ENCODE measurements at regions not wholly inside any gene's neighbourhood (a gene's known extent, or its start where the extent isn't known, plus 50 kb on each side); places are given as distances from the start of the nearest gene placed in this dataset.
"Not testable (repeated sequence)": the region's sequence is repeated elsewhere in the genome, so short reads cannot be mapped to it uniquely, and the experiment has no call there.

DNA sequence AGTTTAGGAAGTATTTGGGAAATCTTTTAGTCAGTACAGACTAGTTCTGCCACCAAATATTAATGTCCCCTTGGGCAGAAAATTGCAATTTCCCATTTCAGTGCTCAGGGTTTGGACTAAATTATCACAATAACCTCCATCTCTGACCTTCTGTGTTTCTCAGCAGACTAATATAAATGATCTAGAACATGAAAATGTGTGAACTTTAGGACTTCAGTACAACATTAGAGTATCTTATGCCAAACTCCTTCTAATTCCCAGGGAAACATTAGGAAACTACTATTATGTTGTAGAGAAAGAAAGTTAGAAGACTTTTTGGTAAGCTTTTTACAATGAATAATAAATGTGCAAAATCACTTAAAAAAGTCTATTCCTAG lies 1087.6 kb upstream of the CITED2 start:
- Histone ChIP-seq H3K36me3 (ENCODE audit: insufficient read depth, insufficient read length, low read length) (no peaks in the 10 kb centered on the region), H3K9ac (ENCODE audit: insufficient read length, low read depth) (no peak overlapping the region), H3K27me3 (ENCODE audit: insufficient read depth, insufficient read length) (no peaks in the 10 kb centered on the region), H3K4me1 (ENCODE audit: insufficient read depth, insufficient read length) (no peaks in the 10 kb centered on the region), H3K4me3 (ENCODE audit: insufficient read length, low read depth) (no peak overlapping the region), H3K9me3 (ENCODE audit: insufficient read depth, low read length) (no peaks in the 10 kb centered on the region; the same call in 1 of the 2 replicates)
- TF ChIP-seq SUZ12 (IDR thresholded peaks at IDR 0.05; ENCODE audit: extremely low read depth, insufficient read depth, insufficient read length) = no peak
- TF ChIP-seq ZNF274 (IDR thresholded peaks at IDR 0.05; ENCODE audit: low read depth, low read length) = no peak
- TF ChIP-seq YY1 (IDR thresholded peaks at IDR 0.05; ENCODE audit: insufficient read depth, insufficient read length) = no peak
- no peak for DNase-seq (ENCODE audit: low read depth, low spot score)

DNA sequence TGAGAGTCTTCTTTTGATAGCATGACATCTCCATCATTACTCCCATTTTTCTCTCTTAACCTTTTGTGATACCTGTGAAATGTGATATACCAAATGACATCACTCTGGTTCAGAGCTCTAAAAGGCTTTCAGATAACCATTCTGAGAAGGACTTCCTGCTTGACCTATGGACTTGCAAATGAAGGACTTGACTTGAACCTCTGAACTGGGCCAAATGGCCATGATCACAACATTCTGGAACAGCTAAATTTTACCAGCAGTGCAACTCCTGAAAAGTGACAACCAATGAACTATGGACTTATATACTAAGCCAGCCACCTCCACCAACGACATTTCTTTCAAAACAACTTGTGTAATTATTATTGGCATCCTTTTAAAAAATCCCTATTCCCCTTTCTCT lies 1085.8 kb upstream of the CITED2 start:
- H3K4me1 ChIP-seq (ENCODE audit: insufficient read depth, insufficient read length) = no peaks in the 10 kb centered on the region
- DNase-seq (ENCODE audit: low read depth, low spot score) = no peak
- no peak overlapping the region for H3K9ac ChIP-seq (ENCODE audit: insufficient read length, low read depth)
- H3K27me3 ChIP-seq (ENCODE audit: insufficient read depth, insufficient read length) = no peaks in the 10 kb centered on the region
- H3K4me3 ChIP-seq (ENCODE audit: insufficient read length, low read depth) = no peak overlapping the region
- no peaks in the 10 kb centered on the region; the same call in 1 of the 2 replicates for H3K9me3 ChIP-seq (ENCODE audit: insufficient read depth, low read length)
- no peak for TF ChIP-seq YY1 (IDR thresholded peaks at IDR 0.05; ENCODE audit: insufficient read depth, insufficient read length)
- TF ChIP-seq ZNF274 (IDR thresholded peaks at IDR 0.05; ENCODE audit: low read depth, low read length) = no peak
- no peak for TF ChIP-seq SUZ12 (IDR thresholded peaks at IDR 0.05; ENCODE audit: extremely low read depth, insufficient read depth, insufficient read length)
- H3K36me3 ChIP-seq (ENCODE audit: insufficient read depth, insufficient read length, low read length) = no peaks in the 10 kb centered on the region

DNA sequence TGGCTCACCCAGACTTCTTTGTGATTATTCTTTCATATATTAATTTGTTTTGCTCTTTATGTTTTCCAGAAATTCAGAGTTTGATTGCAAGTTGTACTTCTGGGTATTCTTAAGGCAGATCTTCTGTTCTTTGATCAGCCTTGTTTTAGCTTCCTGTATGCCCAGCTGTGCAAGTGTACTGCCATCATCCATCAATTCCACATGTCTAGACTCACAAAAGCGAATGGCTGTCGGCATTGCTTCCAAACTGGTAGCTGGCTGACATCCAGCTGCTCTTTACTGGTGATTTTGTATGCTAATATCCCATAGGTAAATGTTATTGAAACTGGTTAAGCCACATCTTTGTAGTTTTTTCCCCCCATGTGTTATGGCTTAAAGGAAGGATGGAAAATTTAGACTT lies 1084.8 kb upstream of the CITED2 start:
- Histone ChIP-seq H3K9ac (ENCODE audit: insufficient read length, low read depth) (no peak overlapping the region), H3K4me3 (ENCODE audit: insufficient read length, low read depth) (no peak overlapping the region), H3K9me3 (ENCODE audit: insufficient read depth, low read length) (no peaks in the 10 kb centered on the region; the same call in 1 of the 2 replicates), H3K36me3 (ENCODE audit: insufficient read depth, insufficient read length, low read length) (no peaks in the 10 kb centered on the region), H3K4me1 (ENCODE audit: insufficient read depth, insufficient read length) (no peaks in the 10 kb centered on the region), H3K27me3 (ENCODE audit: insufficient read depth, insufficient read length) (no peaks in the 10 kb centered on the region)
- DNase-seq (ENCODE audit: low read depth, low spot score) = no peak
- no peak for TF ChIP-seq ZNF274 (IDR thresholded peaks at IDR 0.05; ENCODE audit: low read depth, low read length)
- no peak for TF ChIP-seq YY1 (IDR thresholded peaks at IDR 0.05; ENCODE audit: insufficient read depth, insufficient read length)
- no peak for TF ChIP-seq SUZ12 (IDR thresholded peaks at IDR 0.05; ENCODE audit: extremely low read depth, insufficient read depth, insufficient read length)

DNA sequence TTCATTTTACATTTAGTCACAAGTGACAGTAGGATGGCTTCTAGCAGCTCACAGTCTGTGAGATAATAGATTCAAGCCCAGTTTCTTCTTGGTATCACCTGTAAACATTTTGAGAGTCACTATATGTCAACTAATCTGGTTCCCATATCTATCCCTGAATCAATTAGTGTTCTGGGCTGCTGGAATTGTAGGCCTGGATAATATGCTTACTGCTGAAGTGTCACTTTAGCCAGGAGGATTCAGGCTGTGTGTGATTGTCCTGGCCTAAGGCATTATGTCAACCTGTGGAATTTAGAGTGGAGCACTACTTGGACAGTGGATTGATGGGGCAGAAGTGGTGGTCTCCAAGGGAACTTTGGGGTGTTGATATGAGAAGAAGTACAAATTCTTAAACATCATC lies 1071.8 kb upstream of the CITED2 start:
- H3K4me1 ChIP-seq (ENCODE audit: insufficient read depth, insufficient read length) = no peaks in the 10 kb centered on the region
- H3K36me3 ChIP-seq (ENCODE audit: insufficient read depth, insufficient read length, low read length) = no peaks in the 10 kb centered on the region
- no peaks in the 10 kb centered on the region for H3K27me3 ChIP-seq (ENCODE audit: insufficient read depth, insufficient read length)
- no peak for DNase-seq (ENCODE audit: low read depth, low spot score)
- H3K4me3 ChIP-seq (ENCODE audit: insufficient read length, low read depth) = no peak overlapping the region
- H3K9me3 ChIP-seq (ENCODE audit: insufficient read depth, low read length) = no peaks in the 10 kb centered on the region
- H3K9ac ChIP-seq (ENCODE audit: insufficient read length, low read depth) = no peak overlapping the region
- no peak for TF ChIP-seq YY1 (IDR thresholded peaks at IDR 0.05; ENCODE audit: insufficient read depth, insufficient read length)
- TF ChIP-seq SUZ12 (IDR thresholded peaks at IDR 0.05; ENCODE audit: extremely low read depth, insufficient read depth, insufficient read length) = no peak
- no peak for TF ChIP-seq ZNF274 (IDR thresholded peaks at IDR 0.05; ENCODE audit: low read depth, low read length)

DNA sequence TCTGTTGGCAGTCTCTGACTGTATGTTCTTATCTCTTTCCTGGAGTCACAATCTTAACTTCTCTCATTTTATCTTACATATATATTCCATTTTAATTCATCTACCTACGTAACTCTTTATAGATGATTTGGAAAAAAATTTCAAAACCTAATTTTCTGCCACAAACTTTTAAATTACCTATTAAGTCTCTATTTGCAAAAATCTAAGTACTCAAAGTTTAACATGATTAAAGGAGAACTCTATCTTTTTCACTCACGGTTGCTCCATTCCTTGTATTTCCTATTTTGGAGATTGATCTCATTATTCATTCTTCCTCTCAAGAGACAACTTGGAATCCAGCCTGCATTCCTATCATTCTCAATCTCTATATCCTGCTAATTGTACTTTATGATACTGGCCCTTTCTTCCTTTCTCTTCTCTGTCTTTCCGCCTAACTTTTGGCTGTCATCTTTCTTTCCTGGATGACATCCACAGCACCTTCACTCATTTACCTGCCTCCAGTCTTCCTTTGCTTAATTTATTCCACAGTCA lies 1071.1 kb upstream of the CITED2 start:
- Histone ChIP-seq H3K36me3 (ENCODE audit: insufficient read depth, insufficient read length, low read length) (no peaks in the 10 kb centered on the region), H3K27me3 (ENCODE audit: insufficient read depth, insufficient read length) (no peaks in the 10 kb centered on the region), H3K9ac (ENCODE audit: insufficient read length, low read depth) (no peak overlapping the region), H3K9me3 (ENCODE audit: insufficient read depth, low read length) (no peaks in the 10 kb centered on the region), H3K4me1 (ENCODE audit: insufficient read depth, insufficient read length) (no peaks in the 10 kb centered on the region), H3K4me3 (ENCODE audit: insufficient read length, low read depth) (no peak overlapping the region)
- no peak for TF ChIP-seq YY1 (IDR thresholded peaks at IDR 0.05; ENCODE audit: insufficient read depth, insufficient read length)
- TF ChIP-seq ZNF274 (IDR thresholded peaks at IDR 0.05; ENCODE audit: low read depth, low read length) = no peak
- no peak for TF ChIP-seq SUZ12 (IDR thresholded peaks at IDR 0.05; ENCODE audit: extremely low read depth, insufficient read depth, insufficient read length)
- DNase-seq (ENCODE audit: low read depth, low spot score) = no peak

DNA sequence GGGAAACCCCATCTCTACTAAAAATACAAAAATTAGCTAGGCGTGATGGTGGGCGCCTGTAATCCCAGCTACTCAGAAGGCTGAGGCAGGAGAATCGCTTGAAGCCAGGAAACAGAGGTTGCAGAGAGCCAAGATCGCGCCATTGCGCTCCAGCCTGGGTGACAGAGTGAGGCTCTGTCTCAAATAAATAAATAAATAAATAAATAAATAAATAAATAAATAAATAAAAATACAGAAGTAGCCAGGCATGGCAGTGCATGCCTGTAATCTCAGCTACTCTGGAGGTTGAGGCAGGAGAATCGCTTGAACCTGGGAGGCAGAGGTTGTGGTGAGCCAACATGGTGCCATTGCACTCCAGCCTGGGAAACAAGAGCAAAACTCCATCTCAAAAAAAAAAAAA lies 1068.7 kb upstream of the CITED2 start:
- H3K4me1 ChIP-seq (ENCODE audit: insufficient read depth, insufficient read length); H3K9me3 ChIP-seq (ENCODE audit: insufficient read depth, low read length); H3K4me3 ChIP-seq (ENCODE audit: insufficient read length, low read depth); H3K27me3 ChIP-seq (ENCODE audit: insufficient read depth, insufficient read length); DNase-seq (ENCODE audit: low read depth, low spot score); H3K9ac ChIP-seq (ENCODE audit: insufficient read length, low read depth); H3K36me3 ChIP-seq (ENCODE audit: insufficient read depth, insufficient read length, low read length): not testable (repeated sequence)

DNA sequence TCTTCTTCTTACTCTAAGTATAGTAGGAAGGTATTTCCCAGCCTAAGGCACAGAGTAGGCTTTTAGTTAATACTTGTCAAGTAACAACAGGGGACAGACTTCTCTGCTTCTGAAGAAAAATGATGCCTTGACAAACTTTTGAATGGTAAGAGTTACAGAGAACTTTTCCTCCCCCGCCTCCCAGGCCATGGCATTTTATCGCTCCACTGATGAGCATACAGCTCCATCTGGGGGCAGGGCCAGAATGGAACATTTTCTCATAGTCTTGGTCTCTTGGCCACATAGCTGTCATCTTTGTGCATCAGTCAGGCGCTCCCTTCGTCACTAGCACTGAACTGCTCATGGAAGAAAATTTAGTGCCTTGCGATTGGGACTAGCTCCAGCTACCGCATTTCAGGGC lies 1066.8 kb upstream of the CITED2 start:
- no peak for TF ChIP-seq SUZ12 (IDR thresholded peaks at IDR 0.05; ENCODE audit: extremely low read depth, insufficient read depth, insufficient read length)
- no peak for TF ChIP-seq ZNF274 (IDR thresholded peaks at IDR 0.05; ENCODE audit: low read depth, low read length)
- TF ChIP-seq YY1 (IDR thresholded peaks at IDR 0.05; ENCODE audit: insufficient read depth, insufficient read length) = no peak
- no peaks in the 10 kb centered on the region for H3K4me1 ChIP-seq (ENCODE audit: insufficient read depth, insufficient read length)
- no peak overlapping the region for H3K4me3 ChIP-seq (ENCODE audit: insufficient read length, low read depth)
- no peaks in the 10 kb centered on the region for H3K36me3 ChIP-seq (ENCODE audit: insufficient read depth, insufficient read length, low read length)
- H3K27me3 ChIP-seq (ENCODE audit: insufficient read depth, insufficient read length) = no peaks in the 10 kb centered on the region
- peaks cover 12% of the 10 kb centered on the region for H3K9me3 ChIP-seq (ENCODE audit: insufficient read depth, low read length)
- peak; percentile 16 for DNase-seq (ENCODE audit: low read depth, low spot score)
- H3K9ac ChIP-seq (ENCODE audit: insufficient read length, low read depth) = no peak overlapping the region
